ENCODE measurements at regions not wholly inside any gene's neighbourhood (a gene's known extent, or its start where the extent isn't known, plus 50 kb on each side); places are given as distances from the start of the nearest gene placed in this dataset.

DNA sequence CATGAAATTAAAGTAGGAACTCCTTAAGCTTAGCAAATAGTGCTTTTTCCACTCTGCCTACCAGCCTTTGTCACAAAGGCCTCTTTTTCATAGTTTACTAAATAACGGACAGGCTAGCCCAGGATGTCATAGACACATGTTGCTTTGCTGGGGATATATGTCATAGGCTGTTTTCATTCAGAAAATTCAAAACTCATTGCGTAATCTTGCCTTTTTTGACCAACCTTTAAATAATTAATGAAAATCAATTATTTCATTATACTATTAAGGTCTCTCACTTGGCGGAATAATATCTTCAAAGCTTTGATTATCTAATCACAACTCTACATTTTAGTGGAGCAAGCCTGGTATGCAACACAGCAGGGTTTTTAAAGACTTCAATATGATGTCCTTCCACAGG, 1245.7 kb upstream of the LRRTM1 start:
- Histone ChIP-seq H3K9me3 (ENCODE audit: low read length) (no peaks in the 10 kb centered on the region), H3K27me3 (ENCODE audit: low read length) (no peaks in the 10 kb centered on the region), H3K27ac (ENCODE audit: low read length) (no peak overlapping the region), H3F3A (ENCODE audit: low read length, unreplicated experiment) (no peaks in the 10 kb centered on the region), H3K79me2 (ENCODE audit: low read length) (no peaks in the 10 kb centered on the region), H3K36me3 (ENCODE audit: low read depth, low read length) (no peaks in the 10 kb centered on the region), H3K4me2 (ENCODE audit: low read length) (no peak overlapping the region), H3K4me1 (ENCODE audit: insufficient read depth, low read length) (peaks cover 21% of the 10 kb centered on the region), H4K20me1 (ENCODE audit: low read length) (no peaks in the 10 kb centered on the region), H3K4me3 (ENCODE audit: low read length) (no peak overlapping the region), H2AFZ (ENCODE audit: low read length) (no peak overlapping the region), H3K9me2 (replicated peaks; ENCODE audit: low read length) (no peaks in the 10 kb centered on the region), H3K9ac (ENCODE audit: low read length) (no peak overlapping the region)
- ATAC-seq: no peak
- POLR2A ChIA-PET (ENCODE audit: unreplicated experiment): no interaction called here
- TF ChIP-seq EZH2phosphoT487 (IDR thresholded peaks at IDR 0.05; ENCODE audit: borderline replicate concordance, low read length) (no peak), EZH2 (IDR thresholded peaks at IDR 0.05; ENCODE audit: low read length, unreplicated experiment) (no peak)
- TF ChIP-seq, protein P1, sequence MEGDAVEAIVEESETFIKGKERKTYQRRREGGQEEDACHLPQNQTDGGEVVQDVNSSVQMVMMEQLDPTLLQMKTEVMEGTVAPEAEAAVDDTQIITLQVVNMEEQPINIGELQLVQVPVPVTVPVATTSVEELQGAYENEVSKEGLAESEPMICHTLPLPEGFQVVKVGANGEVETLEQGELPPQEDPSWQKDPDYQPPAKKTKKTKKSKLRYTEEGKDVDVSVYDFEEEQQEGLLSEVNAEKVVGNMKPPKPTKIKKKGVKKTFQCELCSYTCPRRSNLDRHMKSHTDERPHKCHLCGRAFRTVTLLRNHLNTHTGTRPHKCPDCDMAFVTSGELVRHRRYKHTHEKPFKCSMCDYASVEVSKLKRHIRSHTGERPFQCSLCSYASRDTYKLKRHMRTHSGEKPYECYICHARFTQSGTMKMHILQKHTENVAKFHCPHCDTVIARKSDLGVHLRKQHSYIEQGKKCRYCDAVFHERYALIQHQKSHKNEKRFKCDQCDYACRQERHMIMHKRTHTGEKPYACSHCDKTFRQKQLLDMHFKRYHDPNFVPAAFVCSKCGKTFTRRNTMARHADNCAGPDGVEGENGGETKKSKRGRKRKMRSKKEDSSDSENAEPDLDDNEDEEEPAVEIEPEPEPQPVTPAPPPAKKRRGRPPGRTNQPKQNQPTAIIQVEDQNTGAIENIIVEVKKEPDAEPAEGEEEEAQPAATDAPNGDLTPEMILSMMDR (conservative IDR thresholded peaks at IDR 0.05; ENCODE audit: low read depth, low read length): no peak
- intact Hi-C loops (cut with micrococcal nuclease): no loop called here
- CTCF ChIA-PET: no interaction called here
- DNase-seq: no peak
- no TSS peak for BruUV-seq (replicated peaks)

DNA sequence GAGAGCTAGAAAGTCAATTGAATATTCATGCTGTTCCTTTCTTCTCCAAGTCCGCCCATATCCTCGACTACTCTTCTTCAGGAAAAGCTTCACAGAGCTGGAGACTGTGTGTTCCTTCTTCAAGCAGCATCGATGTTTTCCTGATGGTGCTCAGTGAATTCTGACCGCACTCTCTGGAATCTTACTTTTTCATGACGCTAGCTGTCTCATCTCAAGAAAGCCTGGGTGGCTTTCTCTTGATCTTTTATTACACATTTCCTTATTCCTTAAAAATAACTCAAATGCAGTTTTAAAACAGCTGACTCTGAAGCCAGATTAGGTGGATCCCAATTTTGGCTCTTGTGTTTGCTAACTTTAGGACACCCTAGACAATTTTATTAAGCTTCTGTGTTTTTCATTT, 1245.1 kb upstream of the LRRTM1 start:
- no peaks in the 10 kb centered on the region for H3K79me2 ChIP-seq (ENCODE audit: low read length)
- no peak overlapping the region for H3K4me2 ChIP-seq (ENCODE audit: low read length)
- no peak for ATAC-seq
- H3K9me3 ChIP-seq (ENCODE audit: low read length): no peaks in the 10 kb centered on the region
- no peak overlapping the region for H3K27ac ChIP-seq (ENCODE audit: low read length)
- TF ChIP-seq, protein P1 (conservative IDR thresholded peaks at IDR 0.05; ENCODE audit: low read depth, low read length): no peak
- TF ChIP-seq EZH2 (IDR thresholded peaks at IDR 0.05; ENCODE audit: low read length, unreplicated experiment) (no peak), EZH2phosphoT487 (IDR thresholded peaks at IDR 0.05; ENCODE audit: borderline replicate concordance, low read length) (no peak)
- H4K20me1 ChIP-seq (ENCODE audit: low read length): no peaks in the 10 kb centered on the region
- intact Hi-C loops (cut with micrococcal nuclease): loop anchor here (5.0 kb wide), 1 partner anchor 108 kb away; no protein-coding TSS in a partner anchor
- no peaks in the 10 kb centered on the region for H3K36me3 ChIP-seq (ENCODE audit: low read depth, low read length)
- H3F3A ChIP-seq (ENCODE audit: low read length, unreplicated experiment): no peaks in the 10 kb centered on the region
- no peak overlapping the region for H3K9ac ChIP-seq (ENCODE audit: low read length)
- no TSS peak for BruUV-seq (replicated peaks)
- H3K4me3 ChIP-seq (ENCODE audit: low read length): no peak overlapping the region
- no peaks in the 10 kb centered on the region for H3K27me3 ChIP-seq (ENCODE audit: low read length)
- H3K9me2 ChIP-seq (replicated peaks; ENCODE audit: low read length): no peaks in the 10 kb centered on the region
- CTCF ChIA-PET: no interaction called here
- peaks cover 24% of the 10 kb centered on the region for H3K4me1 ChIP-seq (ENCODE audit: insufficient read depth, low read length)
- POLR2A ChIA-PET (ENCODE audit: unreplicated experiment): no interaction called here
- H2AFZ ChIP-seq (ENCODE audit: low read length): no peak overlapping the region
- no peak for DNase-seq

DNA sequence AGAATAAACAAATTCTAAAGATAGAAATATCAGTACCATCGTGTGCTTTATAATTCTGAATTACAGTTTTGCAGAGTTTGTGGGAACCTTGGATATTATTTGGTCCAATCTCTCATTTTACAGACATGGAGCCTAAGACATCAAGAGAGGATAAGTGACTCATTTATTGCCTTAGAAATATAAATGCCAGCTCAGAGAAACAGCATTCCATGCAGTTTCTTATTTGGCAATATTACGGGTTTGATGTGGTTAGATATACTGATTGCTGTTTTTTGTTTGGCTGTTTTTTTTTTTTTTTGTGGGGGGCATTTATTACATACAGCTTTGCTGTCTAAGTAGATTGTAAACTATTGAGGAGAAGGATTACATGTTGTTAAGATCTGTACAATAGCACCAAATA, 1241.1 kb upstream of the LRRTM1 start:
- peak; percentile 81 for ATAC-seq
- H3K4me2 ChIP-seq (ENCODE audit: low read length): peak overlapping the region; percentile 31
- H3K27me3 ChIP-seq (ENCODE audit: low read length): no peaks in the 10 kb centered on the region
- H3K9me2 ChIP-seq (replicated peaks; ENCODE audit: low read length): no peaks in the 10 kb centered on the region
- POLR2A ChIA-PET (ENCODE audit: unreplicated experiment): no interaction called here
- H3K4me1 ChIP-seq (ENCODE audit: insufficient read depth, low read length): peaks cover 29% of the 10 kb centered on the region
- H3K27ac ChIP-seq (ENCODE audit: low read length): peak overlapping the region; percentile 55
- CTCF ChIA-PET: interaction anchor here (0.6 kb wide), 1 partner anchor 681 kb away, joined by 3 read pairs; no protein-coding TSS in a partner anchor
- H2AFZ ChIP-seq (ENCODE audit: low read length): no peak overlapping the region
- H3K4me3 ChIP-seq (ENCODE audit: low read length): no peak overlapping the region
- H3K9me3 ChIP-seq (ENCODE audit: low read length): no peaks in the 10 kb centered on the region
- no peak overlapping the region for H3K9ac ChIP-seq (ENCODE audit: low read length)
- H3K36me3 ChIP-seq (ENCODE audit: low read depth, low read length): no peaks in the 10 kb centered on the region
- no peaks in the 10 kb centered on the region for H3F3A ChIP-seq (ENCODE audit: low read length, unreplicated experiment)
- H4K20me1 ChIP-seq (ENCODE audit: low read length): no peaks in the 10 kb centered on the region
- intact Hi-C loops (cut with micrococcal nuclease): loop anchor here (5.0 kb wide), 1 partner anchor 112 kb away; no protein-coding TSS in a partner anchor
- BruUV-seq (replicated peaks): no TSS peak
- TF ChIP-seq, protein P1 (conservative IDR thresholded peaks at IDR 0.05; ENCODE audit: low read depth, low read length): no peak
- no peak for TF ChIP-seq EZH2 (IDR thresholded peaks at IDR 0.05; ENCODE audit: low read length, unreplicated experiment)
- TF ChIP-seq EZH2phosphoT487 (IDR thresholded peaks at IDR 0.05; ENCODE audit: borderline replicate concordance, low read length): no peak
- peak; percentile 68 for DNase-seq
- no peaks in the 10 kb centered on the region for H3K79me2 ChIP-seq (ENCODE audit: low read length)
